MM.1S (cell line): ENCODE measurements at regions not wholly inside any gene's neighbourhood (a gene's known extent, or its start where the extent isn't known, plus 50 kb on each side); places are given as distances from the start of the nearest gene placed in this dataset.

Experiments
- CTCF ChIP-seq: fragments of 300-600 bp; sonication (generic); IDR thresholded peaks from 2 replicates; pipeline ENCODE4 v1.5.1; 2016; ENCODE audit warnings: antibody characterized with exemption, low read length, mixed read lengths
- EZH2 ChIP-seq: fragments of 300-600 bp; sonication (generic); optimal IDR thresholded peaks from 2 replicates; pipeline ENCODE3; 2017; ENCODE audit warnings: low read depth, mild to moderate bottlenecking, antibody characterized with exemption, low read length, mixed read lengths

- TF ChIP-seq CTCF = no peak
- TF ChIP-seq EZH2 = no peak
These were observed 1481.1 kb upstream of the ACVR2A start for GRCh38 chr2:146363731-146364130.
